ENCODE measurements at regions not wholly inside any gene's neighbourhood (a gene's known extent, or its start where the extent isn't known, plus 50 kb on each side); places are given as distances from the start of the nearest gene placed in this dataset.

GRCh38 chr10:106410331-106410730 lies 754.2 kb downstream of the SORCS1 start:
- no peak overlapping the region for H3K27ac ChIP-seq
- TF ChIP-seq CTCF (IDR thresholded peaks at IDR 0.05) (no peak), ZFX (IDR thresholded peaks at IDR 0.05; ENCODE audit: borderline replicate concordance) (no peak)

GRCh38 chr10:106405141-106405540 lies 759.4 kb downstream of the SORCS1 start:
- TF ChIP-seq ZFX (IDR thresholded peaks at IDR 0.05; ENCODE audit: borderline replicate concordance) (no peak), CTCF (IDR thresholded peaks at IDR 0.05) (no peak)
- H3K27ac ChIP-seq, result no peak overlapping the region

DNA sequence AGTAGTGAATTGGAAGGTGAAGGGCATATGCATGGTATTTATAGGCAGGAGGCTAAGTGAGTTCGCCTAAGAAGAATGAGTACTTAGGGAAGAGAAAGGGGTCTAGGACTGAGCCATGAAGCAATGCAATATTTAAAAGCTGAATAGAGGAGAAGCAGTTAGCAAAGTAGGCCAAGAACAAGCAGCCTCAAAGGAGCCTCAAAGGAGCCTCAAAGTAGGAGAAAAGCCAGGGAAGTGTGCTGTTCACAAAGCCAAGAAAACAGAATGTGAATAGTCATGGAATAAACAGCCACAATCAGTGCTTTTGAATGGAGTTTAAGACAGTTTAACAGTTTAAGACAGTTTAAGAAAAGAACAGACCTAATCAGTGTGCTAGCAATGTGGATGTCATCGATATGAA lies 762.0 kb downstream of the SORCS1 start:
- H3K27ac ChIP-seq, result no peak overlapping the region
- no peak for TF ChIP-seq ZFX (IDR thresholded peaks at IDR 0.05; ENCODE audit: borderline replicate concordance)
- no peak for TF ChIP-seq CTCF (IDR thresholded peaks at IDR 0.05)

DNA sequence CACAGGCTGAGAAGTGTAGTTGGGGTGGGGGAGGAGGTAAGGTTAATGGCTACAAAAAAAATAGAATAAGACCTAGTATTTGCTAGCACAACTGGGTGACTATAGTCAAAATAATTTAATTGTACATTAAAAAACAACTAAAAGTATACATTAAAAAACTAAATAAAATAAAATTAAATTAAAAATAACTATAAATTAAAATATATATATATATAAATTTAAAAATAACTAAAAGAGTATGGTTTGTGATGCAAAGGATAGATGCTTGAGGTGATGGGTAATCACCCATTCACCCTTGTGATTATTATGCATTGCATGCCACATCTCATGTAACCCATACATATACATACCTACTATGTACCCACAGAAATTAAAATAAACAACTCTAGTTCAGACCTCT lies 762.5 kb downstream of the SORCS1 start:
- H3K27ac ChIP-seq, result no peak overlapping the region
- TF ChIP-seq CTCF (IDR thresholded peaks at IDR 0.05) (no peak), ZFX (IDR thresholded peaks at IDR 0.05; ENCODE audit: borderline replicate concordance) (no peak)

DNA sequence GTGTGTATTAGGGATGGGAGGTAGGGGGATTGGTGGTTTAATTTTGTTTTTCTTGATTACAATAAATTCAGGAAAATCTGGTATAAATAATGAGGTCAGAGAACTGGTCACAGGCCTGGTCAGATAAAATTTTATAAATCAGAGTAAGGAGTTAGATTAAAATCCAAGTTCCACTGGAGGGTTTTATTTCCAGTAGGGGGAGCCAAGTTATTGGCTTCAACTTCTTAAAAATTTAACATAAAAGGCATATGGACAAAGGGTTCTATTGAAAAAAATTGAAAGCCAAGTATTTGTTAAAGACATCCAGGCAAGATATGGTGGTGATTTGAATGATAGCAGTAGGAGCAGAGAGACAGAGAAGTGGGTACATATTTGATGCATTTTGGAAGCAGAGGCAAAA lies 763.3 kb downstream of the SORCS1 start:
- H3K27ac ChIP-seq, result no peak overlapping the region
- TF ChIP-seq ZFX (IDR thresholded peaks at IDR 0.05; ENCODE audit: borderline replicate concordance), result no peak
- TF ChIP-seq CTCF (IDR thresholded peaks at IDR 0.05), result 0 out of 2 replicates have a peak, but pooled peaks have one; percentile 5

- no peak for TF ChIP-seq ZFX (IDR thresholded peaks at IDR 0.05; ENCODE audit: borderline replicate concordance)
- no peak for TF ChIP-seq CTCF (IDR thresholded peaks at IDR 0.05)
- no peak overlapping the region for H3K27ac ChIP-seq
Measured at GRCh38 chr10:106399112-106399511, 765.4 kb downstream of the SORCS1 start.

- TF ChIP-seq ZFX (IDR thresholded peaks at IDR 0.05; ENCODE audit: borderline replicate concordance) (no peak), CTCF (IDR thresholded peaks at IDR 0.05) (no peak)
- no peak overlapping the region for H3K27ac ChIP-seq
Measured at GRCh38 chr10:106396192-106396591, 768.3 kb downstream of the SORCS1 start.

Measured in 22Rv1 (cell line).